NT2/D1 (cell line): ENCODE measurements at regions not wholly inside any gene's neighbourhood (a gene's known extent, or its start where the extent isn't known, plus 50 kb on each side); places are given as distances from the start of the nearest gene placed in this dataset.

Experiments
- DNase-seq: peaks from one replicate; pipeline ENCODE4 v3.0.0-alpha.2; 2011; ENCODE audit warnings: low read depth, low spot score
- H3K27me3 ChIP-seq: 2 replicates; pipeline ENCODE4 v1.6.0; 2011; ENCODE audit warnings: mild to moderate bottlenecking; ENCODE audit not compliant: insufficient read length, insufficient read depth
- H3K36me3 ChIP-seq: 2 replicates; pipeline ENCODE4 v1.6.1; 2011; ENCODE audit warnings: mild to moderate bottlenecking, low read length, mixed read lengths; ENCODE audit not compliant: insufficient read depth, insufficient read length
- H3K4me1 ChIP-seq: 2 replicates; pipeline ENCODE4 v1.5.1; 2011; ENCODE audit not compliant: insufficient read depth, insufficient read length
- H3K4me3 ChIP-seq: 2 replicates; pipeline ENCODE4 v1.5.1; 2011; ENCODE audit warnings: low read depth; ENCODE audit not compliant: insufficient read length
- H3K9ac ChIP-seq: 2 replicates; pipeline ENCODE4 v1.6.0; 2011; ENCODE audit warnings: low read depth; ENCODE audit not compliant: insufficient read length
- H3K9me3 ChIP-seq: 2 replicates; pipeline ENCODE4 v1.5.1; 2011; ENCODE audit warnings: mild to moderate bottlenecking, low read length; ENCODE audit not compliant: insufficient read depth
- SUZ12 ChIP-seq: IDR thresholded peaks from 2 replicates; pipeline ENCODE4 v1.6.1; 2011; ENCODE audit not compliant: insufficient read length, insufficient read depth; ENCODE audit errors: extremely low read depth
- YY1 ChIP-seq: IDR thresholded peaks from 2 replicates; pipeline ENCODE4 v1.6.1; 2011; ENCODE audit not compliant: insufficient read length, insufficient read depth
- ZNF274 ChIP-seq: IDR thresholded peaks from 2 replicates; pipeline ENCODE4 v1.6.1; 2011; ENCODE audit warnings: mild to moderate bottlenecking, low read depth, low read length

DNA sequence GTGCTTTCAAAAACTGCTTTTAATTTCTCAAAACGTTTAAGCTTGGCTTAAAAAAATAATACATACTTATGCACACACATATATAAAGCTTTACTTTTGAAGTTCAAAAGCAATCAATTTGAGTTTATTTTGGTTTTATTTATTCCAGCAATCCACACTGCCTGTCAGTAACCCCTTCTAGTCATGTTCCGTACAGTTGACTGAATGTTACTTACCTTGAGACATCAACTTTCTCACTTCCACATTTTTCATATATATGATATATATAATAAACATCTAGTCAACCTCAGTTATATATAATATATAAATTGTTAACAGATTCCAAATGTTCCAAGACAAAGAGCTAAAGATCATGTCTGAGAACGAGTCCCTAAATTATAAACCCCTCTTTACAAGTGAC is 1137.3 kb upstream of the ZEB2 start:
- Histone ChIP-seq H3K4me1 (no peaks in the 10 kb centered on the region), H3K4me3 (no peak overlapping the region), H3K36me3 (no peaks in the 10 kb centered on the region), H3K9me3 (no peaks in the 10 kb centered on the region), H3K27me3 (no peaks in the 10 kb centered on the region), H3K9ac (no peak overlapping the region)
- no peak for TF ChIP-seq YY1
- no peak for TF ChIP-seq SUZ12
- no peak for TF ChIP-seq ZNF274
- no peak for DNase-seq

GRCh38 chr2:145655165-145655765 is 1135.3 kb upstream of the ZEB2 start:
- DNase-seq = no peak
- H3K4me1 ChIP-seq = no peaks in the 10 kb centered on the region
- H3K9ac ChIP-seq = no peak overlapping the region
- no peaks in the 10 kb centered on the region for H3K36me3 ChIP-seq
- no peak overlapping the region for H3K4me3 ChIP-seq
- H3K9me3 ChIP-seq = no peaks in the 10 kb centered on the region
- no peaks in the 10 kb centered on the region for H3K27me3 ChIP-seq
- TF ChIP-seq ZNF274 = no peak
- no peak for TF ChIP-seq SUZ12

- no peak overlapping the region for H3K9ac ChIP-seq
- H3K4me3 ChIP-seq = no peak overlapping the region
- H3K4me1 ChIP-seq = no peaks in the 10 kb centered on the region
- TF ChIP-seq ZNF274 = no peak
- no peak for TF ChIP-seq YY1
- no peak for TF ChIP-seq SUZ12
- H3K9me3 ChIP-seq = no peaks in the 10 kb centered on the region
- DNase-seq = no peak
- no peaks in the 10 kb centered on the region for H3K36me3 ChIP-seq
- H3K27me3 ChIP-seq = no peaks in the 10 kb centered on the region
These were observed 1134.8 kb upstream of the ZEB2 start for GRCh38 chr2:145654746-145655145.

GRCh38 chr2:145654156-145654555 is 1134.2 kb upstream of the ZEB2 start:
- Histone ChIP-seq H3K4me3 (no peak overlapping the region), H3K4me1 (no peaks in the 10 kb centered on the region), H3K27me3 (no peaks in the 10 kb centered on the region), H3K36me3 (no peaks in the 10 kb centered on the region), H3K9ac (no peak overlapping the region), H3K9me3 (no peaks in the 10 kb centered on the region)
- no peak for DNase-seq
- TF ChIP-seq YY1 (no peak), ZNF274 (no peak), SUZ12 (no peak)

DNA sequence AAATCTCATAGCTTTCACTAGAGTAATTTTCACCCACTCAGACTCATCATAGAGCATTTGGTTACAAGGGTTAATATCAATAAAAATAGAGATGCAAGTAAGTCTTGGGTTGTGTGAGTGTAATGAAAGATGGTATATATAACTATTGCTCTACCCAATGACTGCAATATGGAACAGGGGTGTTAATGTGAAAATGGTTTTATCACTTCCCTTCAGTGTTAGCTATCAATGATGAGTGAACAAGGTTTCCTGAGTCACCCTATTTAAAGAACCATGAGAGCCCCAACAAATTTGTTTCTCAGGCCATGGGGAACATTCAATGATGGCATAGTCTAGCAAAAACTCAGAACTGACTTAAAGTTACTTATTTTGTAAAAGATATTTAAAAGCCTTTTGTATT is 1133.6 kb upstream of the ZEB2 start:
- H3K9me3 ChIP-seq = no peaks in the 10 kb centered on the region
- H3K36me3 ChIP-seq = no peaks in the 10 kb centered on the region
- no peaks in the 10 kb centered on the region for H3K27me3 ChIP-seq
- no peak for TF ChIP-seq YY1
- TF ChIP-seq ZNF274 = no peak
- no peak for TF ChIP-seq SUZ12
- H3K4me3 ChIP-seq = no peak overlapping the region
- no peak for DNase-seq
- no peak overlapping the region for H3K9ac ChIP-seq
- no peaks in the 10 kb centered on the region for H3K4me1 ChIP-seq

- no peaks in the 10 kb centered on the region for H3K27me3 ChIP-seq
- TF ChIP-seq YY1 (no peak), SUZ12 (no peak), ZNF274 (no peak)
- no peaks in the 10 kb centered on the region for H3K9me3 ChIP-seq
- no peak for DNase-seq
- no peaks in the 10 kb centered on the region for H3K4me1 ChIP-seq
- no peak overlapping the region for H3K9ac ChIP-seq
- H3K36me3 ChIP-seq = no peaks in the 10 kb centered on the region
- no peak overlapping the region for H3K4me3 ChIP-seq
These were observed 1132.9 kb upstream of the ZEB2 start for GRCh38 chr2:145652571-145653545.

DNA sequence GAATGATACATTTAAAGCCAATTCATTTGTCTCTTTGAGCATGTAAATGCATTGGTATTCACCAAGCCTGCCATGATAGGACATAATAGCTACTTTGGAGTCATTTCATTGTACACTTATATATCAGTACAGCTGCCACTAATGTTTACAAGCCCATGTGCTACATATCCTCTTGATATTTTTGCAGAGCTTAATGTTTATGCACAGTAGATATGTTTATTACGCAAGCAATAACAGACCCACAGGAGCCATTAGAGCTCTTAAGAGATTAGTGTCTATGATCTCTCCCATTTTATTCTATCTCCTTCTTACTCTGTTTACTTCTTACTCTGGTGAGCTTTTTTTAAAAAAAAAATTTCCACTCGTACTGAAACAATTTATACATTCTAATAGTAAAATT is 1132.1 kb upstream of the ZEB2 start:
- no peaks in the 10 kb centered on the region for H3K9me3 ChIP-seq
- no peaks in the 10 kb centered on the region for H3K36me3 ChIP-seq
- no peak overlapping the region for H3K9ac ChIP-seq
- no peaks in the 10 kb centered on the region for H3K4me1 ChIP-seq
- no peaks in the 10 kb centered on the region for H3K27me3 ChIP-seq
- no peak for DNase-seq
- no peak for TF ChIP-seq ZNF274
- TF ChIP-seq YY1 = no peak
- TF ChIP-seq SUZ12 = no peak
- no peak overlapping the region for H3K4me3 ChIP-seq
